HG02970 (cell line): ENCODE measurements at regions not wholly inside any gene's neighbourhood (a gene's known extent, or its start where the extent isn't known, plus 50 kb on each side); places are given as distances from the start of the nearest gene placed in this dataset.

Source experiments
- ATAC-seq: cut with Tn5 transposase; IDR thresholded peaks from one replicate; pipeline ENCODE4 v1.9.1; 2021; ENCODE audit warnings: mild to moderate bottlenecking, moderate library complexity, moderate number of reproducible peaks; ENCODE audit not compliant: unreplicated experiment, low FRiP score

- no peak for ATAC-seq
Observed at GRCh38 chr6:14948586-14949245, 297.2 kb upstream of the JARID2 start.

GRCh38 chr6:14950103-14950969, 295.5 kb upstream of the JARID2 start:
- no peak for ATAC-seq

GRCh38 chr6:14950970-14951276, 294.9 kb upstream of the JARID2 start:
- ATAC-seq = no peak

GRCh38 chr6:14951704-14952103, 294.2 kb upstream of the JARID2 start:
- ATAC-seq = no peak

GRCh38 chr6:14953836-14954235, 292.0 kb upstream of the JARID2 start:
- ATAC-seq = no peak

GRCh38 chr6:14957355-14958059, 288.4 kb upstream of the JARID2 start:
- ATAC-seq = no peak

- ATAC-seq = no peak
Observed at GRCh38 chr6:14959324-14959885, 286.5 kb upstream of the JARID2 start.

GRCh38 chr6:14964556-14965270, 281.2 kb upstream of the JARID2 start:
- no peak for ATAC-seq

GRCh38 chr6:14965424-14966075, 280.3 kb upstream of the JARID2 start:
- no peak for ATAC-seq

GRCh38 chr6:14966096-14966905, 279.6 kb upstream of the JARID2 start:
- no peak for ATAC-seq

- ATAC-seq = no peak
Observed at GRCh38 chr6:14966906-14967711, 278.8 kb upstream of the JARID2 start.

- no peak for ATAC-seq
Observed at GRCh38 chr6:14968056-14968637, 277.7 kb upstream of the JARID2 start.

- ATAC-seq = no peak
Observed at GRCh38 chr6:14969126-14969525, 276.7 kb upstream of the JARID2 start.

- no peak for ATAC-seq
Observed at GRCh38 chr6:14972379-14973067, 273.3 kb upstream of the JARID2 start.

GRCh38 chr6:14974372-14974771, 271.5 kb upstream of the JARID2 start:
- no peak for ATAC-seq

- ATAC-seq = no peak
Observed at GRCh38 chr6:14974792-14975470, 270.9 kb upstream of the JARID2 start.

- no peak for ATAC-seq
Observed at GRCh38 chr6:14975471-14975817, 270.4 kb upstream of the JARID2 start.
